ENCODE measurements at regions not wholly inside any gene's neighbourhood (a gene's known extent, or its start where the extent isn't known, plus 50 kb on each side); places are given as distances from the start of the nearest gene placed in this dataset.

DNA sequence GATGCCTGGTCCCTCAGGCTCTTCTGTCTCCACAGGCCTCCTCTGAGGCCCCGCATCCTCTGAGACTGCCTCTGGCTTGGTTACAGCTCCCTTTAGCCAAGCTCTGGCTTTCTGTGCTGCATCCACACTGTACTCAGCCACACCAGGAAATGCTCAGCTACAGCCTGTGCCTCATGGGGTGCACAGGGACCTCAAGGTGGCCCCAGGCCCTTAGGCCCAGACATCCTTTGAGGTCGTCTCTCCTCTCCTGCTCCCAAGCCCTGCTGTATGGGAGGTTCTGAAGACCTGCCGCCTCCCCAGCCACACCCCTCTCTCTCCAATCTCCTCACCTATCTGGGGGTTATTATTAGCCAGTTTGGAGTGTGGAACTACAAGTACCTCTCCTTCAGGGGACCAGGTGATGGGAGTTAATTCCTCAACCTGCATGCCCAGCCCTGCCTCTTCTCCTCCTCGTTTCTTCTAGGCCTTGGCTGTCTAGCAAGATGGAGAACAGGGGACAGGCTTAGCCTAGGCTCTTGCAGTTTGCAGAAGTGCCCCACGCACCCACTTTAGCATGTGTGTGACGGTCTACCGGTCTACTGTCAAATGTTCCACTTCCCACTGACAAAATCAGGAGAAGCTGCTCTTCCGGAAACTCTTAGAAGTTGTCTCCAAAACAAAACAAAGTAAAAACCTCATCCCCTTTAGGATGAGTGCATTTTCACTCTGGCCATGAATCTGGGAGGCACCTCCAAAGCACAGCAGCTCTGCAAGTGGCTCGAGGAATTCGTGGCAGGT, 64.0 kb upstream of the WAC start:
- DNase-seq (ENCODE audit: low spot score), result no peak
- no peak for ATAC-seq (ENCODE audit: low FRiP score)
- TF ChIP-seq, protein P1, sequence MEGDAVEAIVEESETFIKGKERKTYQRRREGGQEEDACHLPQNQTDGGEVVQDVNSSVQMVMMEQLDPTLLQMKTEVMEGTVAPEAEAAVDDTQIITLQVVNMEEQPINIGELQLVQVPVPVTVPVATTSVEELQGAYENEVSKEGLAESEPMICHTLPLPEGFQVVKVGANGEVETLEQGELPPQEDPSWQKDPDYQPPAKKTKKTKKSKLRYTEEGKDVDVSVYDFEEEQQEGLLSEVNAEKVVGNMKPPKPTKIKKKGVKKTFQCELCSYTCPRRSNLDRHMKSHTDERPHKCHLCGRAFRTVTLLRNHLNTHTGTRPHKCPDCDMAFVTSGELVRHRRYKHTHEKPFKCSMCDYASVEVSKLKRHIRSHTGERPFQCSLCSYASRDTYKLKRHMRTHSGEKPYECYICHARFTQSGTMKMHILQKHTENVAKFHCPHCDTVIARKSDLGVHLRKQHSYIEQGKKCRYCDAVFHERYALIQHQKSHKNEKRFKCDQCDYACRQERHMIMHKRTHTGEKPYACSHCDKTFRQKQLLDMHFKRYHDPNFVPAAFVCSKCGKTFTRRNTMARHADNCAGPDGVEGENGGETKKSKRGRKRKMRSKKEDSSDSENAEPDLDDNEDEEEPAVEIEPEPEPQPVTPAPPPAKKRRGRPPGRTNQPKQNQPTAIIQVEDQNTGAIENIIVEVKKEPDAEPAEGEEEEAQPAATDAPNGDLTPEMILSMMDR (IDR thresholded peaks at IDR 0.05), result no peak

DNA sequence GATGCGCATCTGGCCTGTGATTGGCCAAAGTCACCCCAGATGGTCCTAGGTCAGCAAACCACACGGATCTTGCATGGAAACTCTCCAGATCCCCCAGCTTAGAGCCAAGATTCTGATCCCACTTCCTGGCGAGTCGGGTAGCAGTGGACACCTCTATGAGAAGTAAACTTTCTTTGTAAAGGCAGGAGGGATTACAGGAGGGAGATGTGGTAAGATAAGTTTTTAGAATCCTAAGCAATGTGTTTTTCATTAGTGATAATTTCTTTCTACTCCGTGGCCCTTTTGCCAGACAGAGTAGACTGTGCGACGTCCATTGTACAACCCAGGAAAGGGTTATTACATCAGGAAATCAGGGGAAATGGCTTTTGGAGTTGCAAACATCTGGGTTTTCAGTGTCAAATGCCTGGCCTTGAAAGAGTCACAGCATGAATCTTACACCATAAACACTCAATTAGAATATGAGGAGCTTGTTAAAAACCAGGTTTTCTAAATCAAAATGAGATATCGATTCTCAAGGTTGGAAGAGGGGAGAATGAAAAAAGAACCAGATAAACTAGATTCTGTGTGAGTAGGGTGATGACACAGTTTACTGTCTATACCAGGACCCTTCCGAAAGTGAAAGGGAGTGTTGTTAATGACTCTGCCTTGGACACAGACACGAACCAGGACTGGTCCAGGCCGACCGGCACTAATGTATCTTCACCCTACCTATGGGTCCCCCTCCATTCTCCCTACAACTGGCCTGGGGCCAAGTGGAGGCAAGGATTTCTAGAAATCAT, 61.9 kb upstream of the WAC start:
- DNase-seq (ENCODE audit: low spot score), result no peak
- TF ChIP-seq, protein P1 (IDR thresholded peaks at IDR 0.05), result no peak
- ATAC-seq (ENCODE audit: low FRiP score), result no peak

GRCh38 chr10:28471652-28472050, 61.3 kb upstream of the WAC start:
- TF ChIP-seq, protein P1 (IDR thresholded peaks at IDR 0.05), result no peak
- DNase-seq (ENCODE audit: low spot score) (no peak), ATAC-seq (ENCODE audit: low FRiP score) (no peak)

DNA sequence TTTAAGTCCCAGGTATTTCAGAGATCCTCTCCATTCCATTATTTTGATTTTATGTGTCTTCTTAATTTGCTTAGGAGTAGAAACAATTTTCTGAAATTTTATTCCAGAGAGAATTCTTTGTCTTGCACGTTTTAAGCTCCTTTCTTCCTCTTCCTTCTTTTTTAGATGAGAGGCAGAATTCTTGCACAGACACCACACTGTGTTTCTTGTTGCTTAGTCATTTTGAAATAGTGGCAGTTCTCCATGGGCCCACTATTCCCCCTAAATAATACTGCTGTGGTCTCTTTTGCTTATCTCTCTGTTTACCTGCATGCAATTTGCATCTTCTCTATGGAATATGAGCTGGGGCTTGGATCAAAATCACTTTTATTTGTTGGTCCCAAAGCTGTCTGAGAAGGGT, 54.3 kb upstream of the WAC start:
- TF ChIP-seq, protein P1 (IDR thresholded peaks at IDR 0.05), result no peak
- no peak for ATAC-seq (ENCODE audit: low FRiP score)

DNA sequence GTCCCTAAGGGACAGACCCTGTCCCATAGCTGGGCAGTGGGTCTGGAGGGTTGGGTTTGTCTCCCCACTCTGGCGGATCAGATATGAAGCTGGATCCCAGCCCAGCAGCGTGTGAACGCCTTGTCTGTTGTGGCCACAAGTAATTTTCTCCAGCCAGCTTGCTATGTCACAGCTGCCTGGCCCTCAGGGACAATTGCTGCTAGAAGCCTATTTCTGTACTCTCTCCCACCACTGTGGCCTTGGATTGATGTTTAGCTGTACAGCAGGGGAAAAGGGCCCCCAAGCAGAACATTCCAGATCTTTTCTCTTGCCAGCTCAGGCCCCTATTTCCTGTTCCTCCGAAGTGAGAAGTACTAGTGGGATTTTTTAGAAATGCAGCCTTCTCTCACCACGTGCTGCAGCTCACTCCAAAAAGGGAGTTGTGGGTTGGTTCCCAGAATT, 53.5 kb upstream of the WAC start:
- TF ChIP-seq, protein P1 (IDR thresholded peaks at IDR 0.05), result no peak
- no peak for ATAC-seq (ENCODE audit: low FRiP score)

More for the DNA sequence above, 54.3 kb upstream of the WAC start:
- no peak for DNase-seq (ENCODE audit: low spot score)

GRCh38 chr10:28479927-28480627, 52.8 kb upstream of the WAC start:
- ATAC-seq (ENCODE audit: low FRiP score) (no peak), DNase-seq (ENCODE audit: low spot score) (no peak)
- TF ChIP-seq, protein P1 (IDR thresholded peaks at IDR 0.05), result no peak

More for the DNA sequence above, 53.5 kb upstream of the WAC start:
- DNase-seq (ENCODE audit: low spot score), result no peak

Measured in omental fat pad (tissue), 3 donors.